Tibial nerve (tissue), 4 donors: ENCODE measurements at regions not wholly inside any gene's neighbourhood (a gene's known extent, or its start where the extent isn't known, plus 50 kb on each side); places are given as distances from the start of the nearest gene placed in this dataset.

Source experiments
- CTCF ChIP-seq, 5 experiments: fragments of 200-600 bp in 3 of 5; fragments of 450-650 bp in 2 of 5; sonication (generic) in 3 of 5; IDR thresholded peaks; one replicate each; pipeline ENCODE4 v1.5.1; 2016 to 2019; ENCODE audit warnings: antibody characterized with exemption in 5 of 5, mild to moderate bottlenecking in 3 of 5, moderate library complexity in 2 of 5
- EP300 ChIP-seq, 2 donors: sonication (generic); formaldehyde crosslinking; IDR thresholded peaks; one replicate each; pipeline ENCODE4 v1.6.1; 2017; ENCODE audit warnings: antibody characterized with exemption in 2 of 2, mild to moderate bottlenecking in 1 of 2

GRCh38 chr4:148883891-148884290, 441.7 kb upstream of the NR3C2 start:
- TF ChIP-seq CTCF (IDR thresholded peaks at IDR 0.05): no peak
- no peak for TF ChIP-seq EP300 (IDR thresholded peaks at IDR 0.05)
